GM21423 (cell line): ENCODE measurements at regions not wholly inside any gene's neighbourhood (a gene's known extent, or its start where the extent isn't known, plus 50 kb on each side); places are given as distances from the start of the nearest gene placed in this dataset.
"Not testable (repeated sequence)": the region's sequence is repeated elsewhere in the genome, so short reads cannot be mapped to it uniquely, and the experiment has no call there.

ENCODE experiments used
- ATAC-seq: cut with Tn5 transposase; IDR thresholded peaks from one replicate; pipeline ENCODE4 v1.9.1; 2021; ENCODE audit warnings: mild to moderate bottlenecking, moderate library complexity; ENCODE audit not compliant: unreplicated experiment

- ATAC-seq: no peak
Observed at GRCh38 chr2:76073992-76074604, 363.4 kb upstream of the GCFC2 start.

DNA sequence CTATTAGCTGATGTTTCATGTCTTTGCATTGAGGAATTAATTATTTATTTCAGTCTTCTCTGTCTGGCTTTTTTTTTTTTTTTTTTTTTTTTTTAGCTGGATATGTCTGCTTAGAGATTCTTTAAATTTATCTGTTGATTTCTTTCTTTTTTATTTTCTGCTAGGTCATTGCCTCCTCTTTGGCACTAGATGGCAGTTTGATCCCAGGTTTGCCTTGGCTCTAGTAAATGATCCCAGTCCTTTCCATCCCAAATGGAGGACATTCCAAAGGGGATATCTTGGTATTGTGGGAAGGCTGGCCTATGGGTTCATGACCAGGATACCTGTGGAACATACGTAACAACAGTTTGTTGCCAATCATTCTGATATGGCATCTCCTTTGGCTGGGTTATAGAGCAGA, 339.5 kb upstream of the GCFC2 start:
- ATAC-seq: no peak

GRCh38 chr2:76044701-76045100, 334.0 kb upstream of the GCFC2 start:
- no peak for ATAC-seq

DNA sequence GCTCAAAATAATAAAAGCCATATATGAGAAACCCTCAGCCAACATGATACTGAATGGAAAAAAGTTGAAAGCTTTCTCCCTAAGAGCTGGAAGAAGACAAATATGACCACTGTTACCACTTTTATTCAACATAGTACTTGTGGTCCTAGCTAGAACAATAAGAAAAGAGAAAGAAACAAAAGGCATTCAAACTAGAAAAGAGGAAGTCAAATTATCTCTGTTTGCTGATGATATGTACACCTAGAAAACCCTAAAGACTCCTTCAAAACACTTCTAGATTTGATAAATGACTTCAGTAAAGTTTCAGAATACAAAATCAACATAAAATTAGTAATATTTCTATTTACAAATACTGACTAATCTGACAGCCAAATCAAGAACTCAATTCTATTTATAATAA, 328.8 kb upstream of the GCFC2 start:
- no peak for ATAC-seq

- ATAC-seq: no peak
Observed at GRCh38 chr2:76027761-76028160, 317.0 kb upstream of the GCFC2 start.

- no peak for ATAC-seq
Observed at GRCh38 chr2:76019128-76019527, 308.4 kb upstream of the GCFC2 start.

DNA sequence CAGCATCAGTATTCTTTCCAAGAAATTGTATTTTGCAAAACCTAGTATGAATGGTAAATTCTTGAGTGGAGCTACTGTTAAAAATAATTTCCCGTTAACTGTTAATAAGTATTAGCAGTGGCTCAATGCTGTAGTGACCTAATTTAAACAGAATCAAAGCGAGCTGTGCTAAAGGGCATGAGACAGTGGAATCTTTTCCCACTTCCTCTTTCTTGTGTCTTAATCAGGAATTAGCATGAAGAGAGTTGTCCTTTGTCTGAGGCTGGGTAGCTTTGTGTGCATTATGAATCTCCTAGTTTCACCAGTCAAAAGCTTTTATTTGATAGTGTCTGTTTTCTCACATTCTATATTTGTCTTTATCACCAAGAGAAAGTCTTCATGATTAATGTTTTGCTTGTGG, 298.8 kb upstream of the GCFC2 start:
- ATAC-seq: no peak

DNA sequence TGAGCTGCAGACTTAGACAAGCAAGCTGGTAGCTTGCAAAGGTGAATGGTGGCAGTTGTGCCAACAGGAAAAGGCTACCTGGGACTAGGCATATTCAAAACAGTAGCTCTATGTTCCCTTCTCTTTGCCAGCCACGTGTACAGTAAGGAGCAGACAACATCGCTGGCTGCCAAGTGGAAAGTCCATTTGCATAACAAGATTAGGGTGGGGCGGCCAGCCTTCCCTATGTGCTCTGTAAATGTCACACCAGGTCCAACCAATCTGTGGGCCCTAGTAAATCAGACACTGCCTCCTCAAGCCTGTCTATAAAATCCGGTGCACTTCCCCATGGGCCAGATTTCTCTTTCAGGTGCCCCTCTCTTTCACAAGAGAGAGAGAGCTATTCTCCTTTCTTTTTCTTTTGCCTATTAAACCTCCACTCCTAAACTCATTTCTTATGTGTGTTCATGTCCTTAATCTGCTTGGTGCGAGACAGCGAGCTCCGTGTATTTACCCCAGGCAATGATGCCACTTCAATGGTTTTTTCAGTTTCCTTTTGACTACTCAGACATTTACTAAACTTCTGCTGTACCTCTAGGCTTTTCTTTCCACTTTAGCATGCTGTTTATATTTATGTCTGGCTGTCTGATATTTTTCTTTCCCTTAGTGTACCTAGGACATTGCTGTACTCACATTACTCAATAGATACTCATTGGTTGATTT, 297.4 kb upstream of the GCFC2 start:
- no peak for ATAC-seq

DNA sequence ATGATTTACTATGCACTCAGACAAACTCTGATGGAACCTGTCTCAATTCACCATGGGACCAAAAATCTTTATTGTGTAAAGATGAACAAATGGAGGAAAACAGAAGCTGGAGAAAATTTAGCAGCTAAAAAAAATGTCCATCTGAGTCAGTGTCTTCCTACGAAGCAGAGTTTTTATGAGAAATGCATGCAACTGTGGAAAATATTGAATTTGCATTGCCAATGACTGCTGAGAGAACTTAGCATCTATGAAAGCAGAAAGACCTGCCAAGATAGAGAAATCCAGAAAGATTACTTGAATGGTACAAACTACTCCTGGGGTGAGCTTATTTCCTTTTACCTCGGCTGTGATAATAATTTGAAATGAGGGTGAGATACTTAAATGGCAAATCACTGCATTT, 289.7 kb upstream of the GCFC2 start:
- ATAC-seq: no peak

- no peak for ATAC-seq
Observed at GRCh38 chr2:75998451-75998850, 287.7 kb upstream of the GCFC2 start.

DNA sequence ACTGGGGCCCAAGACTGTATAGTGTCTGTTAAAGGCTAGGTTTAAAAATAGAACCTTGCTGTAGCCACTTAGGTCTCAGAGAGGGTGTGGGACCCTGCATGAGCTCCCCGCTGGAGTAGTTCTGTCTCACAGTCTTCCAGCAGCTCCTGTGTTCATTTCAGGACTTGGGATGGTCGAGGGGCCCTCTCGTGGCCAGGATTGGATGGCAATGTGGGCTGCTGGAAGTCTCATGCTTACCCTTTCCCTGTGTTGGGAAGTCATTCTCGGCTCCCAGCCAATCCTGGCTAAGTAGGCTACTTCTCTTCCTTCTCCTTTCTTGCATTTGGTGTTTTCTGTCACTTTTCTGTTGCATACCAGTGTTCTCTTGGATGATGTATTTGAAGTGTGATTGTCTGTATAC, 284.0 kb upstream of the GCFC2 start:
- no peak for ATAC-seq

GRCh38 chr2:75988622-75989021, 277.9 kb upstream of the GCFC2 start:
- not testable (repeated sequence) for ATAC-seq

- no peak for ATAC-seq
Observed at GRCh38 chr2:75986617-75987016, 275.9 kb upstream of the GCFC2 start.

GRCh38 chr2:75982719-75983118, 272.0 kb upstream of the GCFC2 start:
- ATAC-seq: no peak

DNA sequence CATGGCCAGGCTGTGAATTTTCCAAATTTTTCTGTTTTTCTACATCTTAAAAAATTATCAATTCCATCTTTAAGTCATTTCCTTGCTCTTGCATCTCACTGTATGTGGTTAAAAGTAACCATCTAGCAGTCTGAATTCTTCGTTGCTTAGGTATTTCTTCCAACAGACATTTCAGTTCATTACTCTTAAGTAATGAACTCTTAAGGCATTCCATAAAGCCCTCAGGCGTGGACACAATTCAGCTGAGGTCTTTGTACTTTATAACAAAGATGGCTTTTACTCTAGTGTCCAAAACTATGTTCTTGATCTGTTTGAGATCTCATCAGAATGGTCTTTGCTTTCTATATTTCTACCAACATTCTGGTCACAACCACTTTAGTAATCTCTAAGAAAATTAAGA, 253.9 kb upstream of the GCFC2 start:
- no peak for ATAC-seq

DNA sequence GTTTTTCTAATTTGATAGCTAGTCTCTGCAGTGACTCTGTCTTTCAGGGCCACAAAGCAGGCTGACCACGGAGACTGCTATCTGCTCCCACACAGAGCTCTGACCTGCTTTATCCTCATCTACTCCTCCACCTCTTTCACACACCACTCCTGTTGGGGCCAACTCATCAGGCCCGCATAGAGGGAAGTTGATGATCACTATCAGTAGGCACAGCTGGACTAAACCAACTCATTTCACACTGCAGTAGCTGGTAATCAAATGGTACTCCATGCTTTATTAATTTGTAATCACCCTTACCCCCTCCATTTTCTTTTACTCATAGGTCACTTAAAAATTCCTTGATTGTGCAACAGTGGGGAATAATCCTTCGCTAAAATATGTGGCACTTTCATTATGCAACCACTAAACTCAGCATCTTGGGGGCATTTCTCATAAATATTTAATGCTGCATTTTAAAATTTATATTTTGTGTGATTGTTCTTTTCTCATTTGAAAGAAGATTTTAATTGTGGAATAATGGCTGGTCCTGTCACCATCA, 249.8 kb upstream of the GCFC2 start:
- ATAC-seq: no peak

DNA sequence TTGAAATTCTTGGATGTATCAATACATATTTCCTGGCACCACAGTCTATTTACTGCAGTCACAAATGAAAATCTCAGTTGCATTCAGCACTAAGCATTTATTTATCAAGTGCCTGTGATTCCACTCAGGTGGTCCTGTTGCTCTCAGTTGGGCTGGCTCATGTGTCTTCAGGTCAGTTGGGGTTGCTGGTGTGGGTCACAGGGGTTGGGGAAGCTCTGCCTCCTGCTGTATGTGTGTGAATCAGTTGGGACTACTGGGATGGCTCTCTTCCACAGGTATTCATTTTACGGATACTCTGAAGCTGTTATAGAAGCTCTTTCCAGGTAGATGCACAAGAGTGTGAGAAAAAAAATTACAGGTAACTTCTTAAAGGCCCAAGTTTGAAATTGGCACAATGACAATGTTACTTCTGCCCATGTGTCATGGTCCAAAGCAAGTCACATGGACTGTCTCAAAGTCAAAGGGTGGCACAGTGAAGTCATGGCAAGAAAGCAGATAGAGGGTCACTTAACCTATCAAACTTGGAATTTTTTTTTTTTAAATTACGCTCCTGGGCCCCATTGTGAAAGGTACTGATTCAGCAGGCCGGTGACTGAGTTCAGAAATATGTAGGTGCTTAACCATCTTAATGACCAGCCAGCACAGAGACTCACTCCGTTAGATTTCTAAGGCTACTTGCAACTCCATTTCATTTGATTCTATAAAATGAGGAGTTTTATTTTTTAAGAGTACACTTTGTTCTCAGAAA, 249.2 kb upstream of the GCFC2 start:
- ATAC-seq: no peak

GRCh38 chr2:75954761-75955160, 244.0 kb upstream of the GCFC2 start:
- ATAC-seq: no peak

DNA sequence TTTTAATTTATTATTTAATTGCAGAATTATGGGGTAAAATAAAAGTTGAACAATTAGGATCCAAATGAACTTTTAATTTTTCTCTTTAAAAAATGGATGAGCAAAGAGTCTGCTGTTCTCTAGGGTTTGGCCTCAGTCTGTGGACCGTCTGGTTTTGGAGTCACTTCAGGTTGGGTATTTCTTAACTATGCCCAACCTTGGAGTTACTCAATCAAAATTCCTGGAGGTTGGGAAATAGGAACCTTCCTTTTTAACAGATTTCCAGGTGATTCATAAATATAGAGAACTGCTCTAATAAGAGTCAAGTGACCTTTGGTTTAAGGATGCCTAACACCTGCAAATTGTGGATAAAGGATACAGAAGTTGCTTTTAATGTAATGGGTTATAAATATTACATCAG, 241.5 kb upstream of the GCFC2 start:
- no peak for ATAC-seq

GRCh38 chr2:75949385-75950030, 238.8 kb upstream of the GCFC2 start:
- no peak for ATAC-seq

DNA sequence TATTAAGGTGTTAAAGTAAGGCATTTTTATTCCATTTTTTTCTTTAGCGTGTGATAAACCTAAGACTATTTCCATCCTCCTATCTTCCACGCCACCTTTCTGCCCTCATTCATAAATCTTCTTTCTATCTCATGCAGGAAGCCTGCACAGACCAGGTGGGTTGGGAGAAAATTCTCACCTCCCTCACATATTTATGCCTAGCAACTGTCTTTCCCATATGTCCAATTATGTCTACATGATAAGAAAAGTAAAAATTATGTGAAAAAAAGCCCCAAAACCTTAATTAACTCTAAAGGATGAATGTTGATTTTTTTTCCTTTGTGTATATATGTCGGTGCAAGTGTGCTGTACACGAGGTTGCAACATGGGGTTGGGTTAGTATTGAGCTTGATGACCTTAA, 225.6 kb upstream of the GCFC2 start:
- no peak for ATAC-seq
